Lower leg skin (tissue), 3 donors: ENCODE measurements at regions not wholly inside any gene's neighbourhood (a gene's known extent, or its start where the extent isn't known, plus 50 kb on each side); places are given as distances from the start of the nearest gene placed in this dataset.
"Not testable (repeated sequence)": the region's sequence is repeated elsewhere in the genome, so short reads cannot be mapped to it uniquely, and the experiment has no call there.

ENCODE experiments used
- CTCF ChIP-seq, 3 donors: fragments of 450-650 bp; IDR thresholded peaks; one replicate each; pipeline ENCODE4 v1.5.1; 2016; ENCODE audit warnings: antibody characterized with exemption in 3 of 3, mild to moderate bottlenecking in 3 of 3, moderate library complexity in 2 of 3
- POLR2A ChIP-seq, 2 donors: fragments of 450-650 bp; IDR thresholded peaks; one replicate each; pipeline ENCODE4 v1.6.1; 2016 to 2017; ENCODE audit warnings: antibody characterized with exemption in 2 of 2, mild to moderate bottlenecking in 1 of 2, moderate library complexity in 1 of 2

- TF ChIP-seq CTCF, POLR2A (IDR thresholded peaks at IDR 0.05): not testable (repeated sequence)
Measured at GRCh38 chr1:166684669-166685068, 154.6 kb upstream of the POGK start.
